MM.1S (cell line): ENCODE measurements at regions not wholly inside any gene's neighbourhood (a gene's known extent, or its start where the extent isn't known, plus 50 kb on each side); places are given as distances from the start of the nearest gene placed in this dataset.

ENCODE experiments used
- DNase-seq: peaks from one replicate; pipeline ENCODE4 v3.0.0-alpha.2; 2015
- H2AFZ ChIP-seq: fragments of 300-600 bp; sonication (generic); 2 replicates; pipeline ENCODE4 v1.6.0; 2016; ENCODE audit warnings: antibody characterized with exemption, low read length
- H3F3A ChIP-seq: fragments of 300-600 bp; sonication (generic); 2 replicates; pipeline ENCODE4 v1.6.1; 2016; ENCODE audit warnings: mild to moderate bottlenecking, antibody characterized with exemption, low read length, moderate library complexity, mixed read lengths; ENCODE audit not compliant: insufficient read depth
- H3K27ac ChIP-seq: fragments of 300-600 bp; sonication (generic); 2 replicates; pipeline ENCODE4 v1.5.1; 2016; ENCODE audit warnings: mild to moderate bottlenecking, low read length
- H3K27me3 ChIP-seq: fragments of 300-600 bp; sonication (generic); replicated peaks from 2 replicates; pipeline ENCODE4 v1.6.0; 2016; ENCODE audit warnings: low read length; ENCODE audit not compliant: insufficient read depth
- H3K36me3 ChIP-seq: fragments of 300-600 bp; sonication (generic); replicated peaks from 2 replicates; pipeline ENCODE4 v1.6.1; 2016; ENCODE audit warnings: mild to moderate bottlenecking, low read length, mixed read lengths; ENCODE audit not compliant: insufficient read depth
- H3K4me1 ChIP-seq: fragments of 300-600 bp; sonication (generic); 2 replicates; pipeline ENCODE4 v1.6.1; 2016; ENCODE audit warnings: low read length, mixed read lengths
- H3K4me2 ChIP-seq: fragments of 300-600 bp; sonication (generic); 2 replicates; pipeline ENCODE4 v1.6.0; 2016; ENCODE audit warnings: low read depth, low read length
- H3K4me3 ChIP-seq: fragments of 300-600 bp; sonication (generic); 2 replicates; pipeline ENCODE4 v1.5.1; 2016; ENCODE audit warnings: low read length, mixed read lengths
- H3K79me2 ChIP-seq: fragments of 300-600 bp; sonication (generic); 2 replicates; pipeline ENCODE4 v1.6.1; 2016; ENCODE audit warnings: mixed run types, low read length, mixed read lengths
- H3K9ac ChIP-seq: fragments of 300-600 bp; sonication (generic); 2 replicates; pipeline ENCODE4 v1.6.1; 2016; ENCODE audit warnings: low read length, mixed read lengths
- H3K9me2 ChIP-seq: fragments of 300-600 bp; sonication (generic); replicated peaks from 2 replicates; pipeline ENCODE4 v1.6.1; 2016; ENCODE audit warnings: mild to moderate bottlenecking, low read length, mixed read lengths; ENCODE audit not compliant: insufficient read depth
- H3K9me3 ChIP-seq: fragments of 300-600 bp; sonication (generic); replicated peaks from 2 replicates; pipeline ENCODE4 v1.6.1; 2016; ENCODE audit warnings: mild to moderate bottlenecking, low read length, mixed read lengths; ENCODE audit not compliant: insufficient read depth
- H4K20me1 ChIP-seq: fragments of 300-600 bp; sonication (generic); 2 replicates; pipeline ENCODE4 v1.6.1; 2016; ENCODE audit warnings: mild to moderate bottlenecking, low read length, moderate library complexity, mixed read lengths; ENCODE audit not compliant: insufficient read depth
- EZH2 ChIP-seq: fragments of 300-600 bp; sonication (generic); optimal IDR thresholded peaks from 2 replicates; pipeline ENCODE3; 2017; ENCODE audit warnings: low read depth, mild to moderate bottlenecking, antibody characterized with exemption, low read length, mixed read lengths
- EZH2phosphoT487 ChIP-seq: fragments of 300-600 bp; sonication (generic); IDR thresholded peaks from 2 replicates; pipeline ENCODE4 v1.6.1; 2018; ENCODE audit warnings: antibody characterized with exemption, low read length
- TF ChIP-seq, protein P1 (sequence below): fragments of 300-600 bp; sonication (generic); IDR thresholded peaks from 2 replicates; pipeline ENCODE4 v1.5.1; 2016; ENCODE audit warnings: antibody characterized with exemption, low read length, mixed read lengths

DNA sequence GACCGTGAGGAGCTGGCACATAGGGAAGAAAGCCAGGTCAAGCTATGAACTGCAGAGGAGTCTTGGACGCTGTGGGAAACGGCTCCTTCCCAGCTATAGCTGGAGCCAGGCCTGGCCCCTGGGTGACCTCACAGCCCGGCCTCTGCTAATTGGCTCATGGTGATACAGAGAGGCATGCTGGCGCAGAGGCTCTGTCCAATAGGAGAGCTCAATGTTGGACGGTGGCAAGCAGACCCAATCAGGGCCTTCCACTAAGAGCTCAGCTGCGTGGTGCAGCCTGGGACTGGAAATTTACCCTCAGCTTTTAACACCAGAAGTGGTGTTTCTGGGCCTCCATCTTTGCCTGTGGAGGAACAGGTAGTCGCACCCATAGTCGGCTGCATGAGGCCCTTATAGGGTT lies 64.4 kb upstream of the GRHL3 start:
- Histone ChIP-seq H3K36me3 (no peaks in the 10 kb centered on the region), H3K4me2 (no peak overlapping the region), H3F3A (peaks cover 3% of the 10 kb centered on the region; the same call in 1 of the 2 replicates), H3K9ac (no peak overlapping the region), H3K27ac (no peak overlapping the region), H4K20me1 (no peaks in the 10 kb centered on the region), H3K9me2 (no peaks in the 10 kb centered on the region), H3K9me3 (no peaks in the 10 kb centered on the region), H3K4me3 (no peak overlapping the region), H3K79me2 (no peaks in the 10 kb centered on the region), H3K4me1 (peaks cover 14% of the 10 kb centered on the region), H2AFZ (no peak overlapping the region), H3K27me3 (peaks cover 11% of the 10 kb centered on the region)
- TF ChIP-seq, protein P1, sequence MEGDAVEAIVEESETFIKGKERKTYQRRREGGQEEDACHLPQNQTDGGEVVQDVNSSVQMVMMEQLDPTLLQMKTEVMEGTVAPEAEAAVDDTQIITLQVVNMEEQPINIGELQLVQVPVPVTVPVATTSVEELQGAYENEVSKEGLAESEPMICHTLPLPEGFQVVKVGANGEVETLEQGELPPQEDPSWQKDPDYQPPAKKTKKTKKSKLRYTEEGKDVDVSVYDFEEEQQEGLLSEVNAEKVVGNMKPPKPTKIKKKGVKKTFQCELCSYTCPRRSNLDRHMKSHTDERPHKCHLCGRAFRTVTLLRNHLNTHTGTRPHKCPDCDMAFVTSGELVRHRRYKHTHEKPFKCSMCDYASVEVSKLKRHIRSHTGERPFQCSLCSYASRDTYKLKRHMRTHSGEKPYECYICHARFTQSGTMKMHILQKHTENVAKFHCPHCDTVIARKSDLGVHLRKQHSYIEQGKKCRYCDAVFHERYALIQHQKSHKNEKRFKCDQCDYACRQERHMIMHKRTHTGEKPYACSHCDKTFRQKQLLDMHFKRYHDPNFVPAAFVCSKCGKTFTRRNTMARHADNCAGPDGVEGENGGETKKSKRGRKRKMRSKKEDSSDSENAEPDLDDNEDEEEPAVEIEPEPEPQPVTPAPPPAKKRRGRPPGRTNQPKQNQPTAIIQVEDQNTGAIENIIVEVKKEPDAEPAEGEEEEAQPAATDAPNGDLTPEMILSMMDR, result no peak
- TF ChIP-seq EZH2 (no peak), EZH2phosphoT487 (no peak)
- DNase-seq, result no peak

DNA sequence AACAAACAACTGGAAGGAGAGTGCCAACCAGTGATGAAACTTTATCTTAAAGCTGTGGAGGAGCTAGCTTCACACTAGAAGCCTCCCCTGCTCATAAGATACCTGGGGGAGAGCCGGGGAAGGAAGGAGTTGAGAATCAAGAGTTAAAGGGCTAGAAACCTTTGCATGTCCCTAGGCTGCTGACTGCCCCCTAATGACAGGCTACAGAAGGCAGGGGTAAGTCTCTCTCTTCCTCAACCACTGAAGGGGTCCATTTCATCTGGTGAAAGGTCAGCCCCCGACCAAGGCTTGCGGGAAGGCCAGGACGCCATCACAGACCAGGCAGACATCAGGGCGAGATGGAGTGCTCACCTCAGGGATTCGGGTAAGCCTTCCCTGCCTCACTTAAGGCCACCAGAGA lies 65.6 kb upstream of the GRHL3 start:
- Histone ChIP-seq H3K4me2 (no peak overlapping the region), H3K4me3 (no peak overlapping the region), H2AFZ (no peak overlapping the region), H3F3A (peaks cover 3% of the 10 kb centered on the region; the same call in 1 of the 2 replicates), H3K27ac (no peak overlapping the region), H3K9ac (no peak overlapping the region), H3K27me3 (peaks cover 11% of the 10 kb centered on the region), H3K36me3 (no peaks in the 10 kb centered on the region), H3K9me3 (no peaks in the 10 kb centered on the region), H3K79me2 (no peaks in the 10 kb centered on the region), H3K9me2 (no peaks in the 10 kb centered on the region), H3K4me1 (peaks cover 14% of the 10 kb centered on the region), H4K20me1 (no peaks in the 10 kb centered on the region)
- TF ChIP-seq EZH2 (no peak), EZH2phosphoT487 (no peak)
- TF ChIP-seq, protein P1, result 0 out of 2 replicates have a peak, but pooled peaks have one; percentile 5
- no peak for DNase-seq

DNA sequence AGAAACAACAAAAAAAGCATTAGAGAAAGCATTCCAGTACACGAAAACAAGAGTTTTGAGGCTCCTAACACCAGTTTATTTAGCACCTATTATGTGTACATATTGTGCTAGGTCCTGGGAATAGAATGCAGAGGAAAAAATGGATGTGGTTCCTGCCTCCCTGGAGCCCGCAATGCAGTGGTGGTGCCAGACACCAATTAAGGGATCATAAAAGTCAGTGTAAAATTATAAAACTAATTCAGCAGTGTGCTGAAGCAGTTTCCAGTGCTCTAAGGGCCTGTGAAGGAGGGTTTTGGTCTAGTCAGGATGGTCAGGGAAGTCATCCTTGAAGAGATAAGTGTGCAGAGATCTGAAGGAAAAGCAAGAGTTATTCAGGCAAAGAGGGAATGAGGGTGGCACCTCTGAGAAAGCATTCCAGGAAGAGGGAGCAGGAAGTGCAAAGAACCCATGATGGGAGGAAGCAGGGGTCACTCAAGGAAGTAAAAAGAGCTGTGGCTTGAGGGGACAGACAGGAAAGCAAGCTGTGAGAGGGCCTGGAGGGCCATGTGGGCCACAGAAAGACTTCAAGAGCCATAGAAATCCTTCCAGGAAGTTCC lies 65.2 kb upstream of the IFNLR1 start:
- no peak for DNase-seq
- Histone ChIP-seq H3K4me2 (no peak overlapping the region), H4K20me1 (no peaks in the 10 kb centered on the region), H3K4me1 (peaks cover 12% of the 10 kb centered on the region), H3K27me3 (peaks cover 5% of the 10 kb centered on the region), H3K27ac (no peak overlapping the region), H3K4me3 (no peak overlapping the region), H3F3A (peaks cover 3% of the 10 kb centered on the region; the same call in 1 of the 2 replicates), H3K9me2 (no peaks in the 10 kb centered on the region), H3K36me3 (no peaks in the 10 kb centered on the region), H3K79me2 (no peaks in the 10 kb centered on the region), H3K9ac (no peak overlapping the region), H3K9me3 (no peaks in the 10 kb centered on the region), H2AFZ (no peak overlapping the region)
- TF ChIP-seq EZH2phosphoT487 (no peak), EZH2 (no peak)
- TF ChIP-seq, protein P1, result no peak
